HG03575 (cell line): ENCODE measurements at regions not wholly inside any gene's neighbourhood (a gene's known extent, or its start where the extent isn't known, plus 50 kb on each side); places are given as distances from the start of the nearest gene placed in this dataset.
A peak's percentile ranks its signal among the peaks of the same experiment; 100 is the strongest.

Experiments used
- ATAC-seq: cut with Tn5 transposase; IDR thresholded peaks from one replicate; pipeline ENCODE4 v1.9.1; 2021; ENCODE audit not compliant: unreplicated experiment, insufficient number of reproducible peaks, low FRiP score; ENCODE audit errors: extremely low read depth

GRCh38 chr2:57432528-57432927 lies 614.1 kb upstream of the VRK2 start:
- ATAC-seq: no peak

DNA sequence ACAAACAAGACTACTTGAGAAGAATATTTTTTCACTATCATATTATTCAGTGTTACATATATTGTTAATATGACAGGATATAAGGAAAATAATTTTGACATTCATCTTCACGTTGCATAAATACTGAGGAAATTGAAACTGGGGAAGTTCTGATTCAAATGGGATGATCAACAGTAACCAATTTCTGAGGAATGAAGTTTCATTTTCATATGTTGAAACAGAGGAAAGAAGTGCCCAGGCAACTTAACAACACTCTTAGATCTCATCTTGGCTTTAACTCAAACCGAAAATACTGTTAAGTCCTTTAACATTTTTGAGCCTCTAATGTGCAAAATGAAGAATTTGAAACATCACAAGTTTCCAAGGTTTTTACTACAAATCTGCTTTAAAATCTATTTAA lies 612.2 kb upstream of the VRK2 start:
- ATAC-seq: no peak

GRCh38 chr2:57434972-57435371 lies 611.6 kb upstream of the VRK2 start:
- no peak for ATAC-seq

- ATAC-seq: no peak
Observed at GRCh38 chr2:57437077-57437476, 609.5 kb upstream of the VRK2 start.

GRCh38 chr2:57440437-57440836 lies 606.2 kb upstream of the VRK2 start:
- ATAC-seq: no peak

DNA sequence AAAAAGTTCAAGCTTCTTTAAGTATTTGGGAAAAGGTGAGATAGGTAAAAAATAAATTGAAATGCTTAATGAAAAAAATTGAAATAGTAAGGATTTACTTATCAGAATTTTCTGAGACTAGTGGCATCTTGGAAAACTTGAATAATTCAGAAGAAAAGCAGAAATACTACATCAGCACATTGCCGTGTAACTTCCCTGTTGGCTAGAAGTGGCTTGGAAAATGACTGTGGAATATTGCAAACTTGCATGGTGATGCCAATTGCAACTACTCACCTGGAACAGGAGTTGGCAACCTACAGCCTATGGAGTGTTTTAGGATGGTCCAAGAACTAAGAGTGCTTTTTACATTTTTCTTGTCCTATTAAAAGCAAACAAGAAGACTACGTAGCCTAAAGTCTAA lies 603.5 kb upstream of the VRK2 start:
- ATAC-seq: no peak

GRCh38 chr2:57443973-57444521 lies 602.6 kb upstream of the VRK2 start:
- ATAC-seq: no peak

- ATAC-seq: no peak
Observed at GRCh38 chr2:57444752-57445430, 601.7 kb upstream of the VRK2 start.

- ATAC-seq: no peak
Observed at GRCh38 chr2:57448816-57449215, 597.8 kb upstream of the VRK2 start.

GRCh38 chr2:57450170-57450569 lies 596.4 kb upstream of the VRK2 start:
- peak; percentile 86 for ATAC-seq

DNA sequence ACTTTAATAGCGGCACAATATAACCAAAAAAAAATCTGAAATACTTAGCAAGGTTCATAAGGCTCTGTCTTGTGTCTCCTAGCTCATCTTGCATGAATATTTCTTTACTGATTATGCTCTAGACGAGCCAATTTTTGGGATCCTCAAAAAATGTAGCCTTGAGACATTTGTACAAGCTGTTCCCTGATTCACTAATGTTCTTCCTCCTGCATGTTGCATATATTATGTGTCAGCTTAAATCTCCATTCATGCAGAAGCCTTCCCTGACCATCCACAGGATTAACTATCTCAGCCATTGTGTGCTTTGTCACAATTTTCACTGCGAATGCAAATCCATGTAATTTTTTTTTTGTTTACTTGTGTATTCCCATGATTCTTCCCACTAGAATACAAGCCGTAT lies 594.0 kb upstream of the VRK2 start:
- ATAC-seq: no peak

GRCh38 chr2:57453945-57454344 lies 592.7 kb upstream of the VRK2 start:
- no peak for ATAC-seq

- ATAC-seq: no peak
Observed at GRCh38 chr2:57460396-57461276, 586.0 kb upstream of the VRK2 start.

DNA sequence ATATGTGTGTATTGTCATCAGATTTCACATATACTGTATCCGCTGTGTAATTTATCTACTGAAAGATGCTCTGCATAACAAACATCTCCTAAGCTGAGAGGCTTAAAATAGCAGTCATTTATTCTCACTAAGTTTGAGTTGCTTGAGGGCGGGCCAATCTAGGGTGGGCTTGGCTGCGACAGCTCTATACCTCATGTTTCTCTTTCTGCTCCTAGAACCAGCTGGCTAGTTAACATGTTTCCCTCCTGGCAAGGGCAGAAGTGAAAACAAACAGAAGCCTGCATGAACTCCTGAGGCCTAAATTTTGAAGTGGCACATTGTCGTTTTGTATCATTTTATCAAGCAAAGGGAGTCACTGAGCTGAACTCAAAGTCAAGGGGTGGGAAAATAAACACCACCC lies 585.0 kb upstream of the VRK2 start:
- no peak for ATAC-seq

- no peak for ATAC-seq
Observed at GRCh38 chr2:57465067-57465466, 581.5 kb upstream of the VRK2 start.

GRCh38 chr2:57465967-57466366 lies 580.6 kb upstream of the VRK2 start:
- no peak for ATAC-seq

GRCh38 chr2:57475391-57475790 lies 571.2 kb upstream of the VRK2 start:
- ATAC-seq: no peak

- no peak for ATAC-seq
Observed at GRCh38 chr2:57479981-57480380, 566.6 kb upstream of the VRK2 start.

DNA sequence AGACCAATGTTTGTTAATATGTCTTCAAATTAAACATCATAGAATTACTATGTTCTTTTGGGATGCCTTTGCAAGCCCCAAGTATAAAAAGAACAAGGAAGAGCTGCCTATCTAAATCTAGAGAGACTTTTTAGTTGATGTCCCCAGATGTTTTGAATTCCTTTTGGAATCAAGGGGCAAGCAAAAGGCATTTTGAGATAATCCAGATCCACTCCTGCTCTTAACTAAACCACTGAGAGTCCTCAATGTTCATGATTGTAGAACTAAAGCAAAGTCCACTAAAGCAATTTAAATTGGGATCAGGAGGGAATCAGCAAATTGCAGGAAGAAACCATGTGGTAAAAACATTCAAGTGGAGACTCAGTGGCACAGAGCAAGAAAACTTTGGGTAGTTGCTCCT lies 558.5 kb upstream of the VRK2 start:
- no peak for ATAC-seq

- ATAC-seq: no peak
Observed at GRCh38 chr2:57490741-57491140, 555.9 kb upstream of the VRK2 start.
